Fibroblast of lung (primary cell): ENCODE measurements at regions not wholly inside any gene's neighbourhood (a gene's known extent, or its start where the extent isn't known, plus 50 kb on each side); places are given as distances from the start of the nearest gene placed in this dataset.

ENCODE experiments used
- DNase-seq, 2 donors: peaks; one replicate each; pipeline versions ENCODE4 v3.0.0 to v3.0.0-alpha.2; 2010; ENCODE audit warnings: low read depth in 2 of 2
- H2AFZ ChIP-seq: 2 replicates; pipeline ENCODE4 v1.5.1; 2012; ENCODE audit warnings: low read length, control low read depth, inconsistent platforms
- H3K27ac ChIP-seq: 2 replicates; pipeline ENCODE4 v1.5.1; 2011; ENCODE audit warnings: low read length, control low read depth; ENCODE audit not compliant: insufficient read depth
- H3K27me3 ChIP-seq: 2 replicates; pipeline ENCODE4 v1.5.1; 2011; ENCODE audit warnings: mild to moderate bottlenecking, low read length; ENCODE audit not compliant: control insufficient read depth, insufficient read depth
- H3K36me3 ChIP-seq: 2 replicates; pipeline ENCODE4 v1.5.1; 2011; ENCODE audit warnings: low read length; ENCODE audit not compliant: control insufficient read depth, insufficient read depth
- H3K4me1 ChIP-seq: 2 replicates; pipeline ENCODE4 v1.5.1; 2011; ENCODE audit warnings: low read length; ENCODE audit not compliant: control insufficient read depth, insufficient read depth; ENCODE audit errors: extremely low read depth
- H3K4me2 ChIP-seq: 2 replicates; pipeline ENCODE4 v1.5.1; 2011; ENCODE audit warnings: low read length, control low read depth; ENCODE audit not compliant: insufficient read depth; ENCODE audit errors: extremely low read depth
- H3K4me3 ChIP-seq, 4 experiments: fragments of 200-600 bp in 1 of 4; sonication (generic) in 1 of 4; replicated peaks in 1 of 4; 2 replicates each; pipeline ENCODE4 v1.5.1; 2011 to 2016; ENCODE audit warnings: low read length in 4 of 4, low read depth in 3 of 4, mild to moderate bottlenecking in 3 of 4, control low read depth in 2 of 4, inconsistent platforms in 1 of 4, mixed read lengths in 1 of 4; ENCODE audit not compliant: insufficient read depth in 1 of 4; ENCODE audit errors: control extremely low read depth in 1 of 4
- H3K79me2 ChIP-seq: 2 replicates; pipeline ENCODE4 v1.5.1; 2012; ENCODE audit warnings: mild to moderate bottlenecking, low read length, inconsistent platforms; ENCODE audit not compliant: control insufficient read depth, insufficient read depth
- H3K9ac ChIP-seq: 2 replicates; pipeline ENCODE4 v1.5.1; 2011; ENCODE audit warnings: mild to moderate bottlenecking, low read length, control low read depth; ENCODE audit not compliant: insufficient read depth
- H3K9me3 ChIP-seq: 2 replicates; pipeline ENCODE4 v1.5.1; 2012; ENCODE audit warnings: low read depth, low read length; ENCODE audit not compliant: control insufficient read depth, insufficient read depth
- H4K20me1 ChIP-seq: 2 replicates; pipeline ENCODE4 v1.5.1; 2011; ENCODE audit warnings: low read length; ENCODE audit not compliant: control insufficient read depth, insufficient read depth; ENCODE audit errors: extremely low read depth
- EZH2 ChIP-seq: IDR thresholded peaks from 2 replicates; pipeline ENCODE4 v1.5.1; 2012; ENCODE audit warnings: low read length, control low read depth, mild to moderate bottlenecking; ENCODE audit errors: missing control alignments
- TF ChIP-seq, protein P1 (sequence below), 2 donors: IDR thresholded peaks in 1 of 2; conservative IDR thresholded peaks in 1 of 2; 1 replicate in 1 of 2; 2 replicates in 1 of 2; pipeline ENCODE4 v1.5.1; 2011 to 2012; ENCODE audit warnings: low read length in 2 of 2, control low read depth in 1 of 2, inconsistent platforms in 1 of 2, low read depth in 1 of 2, mild to moderate bottlenecking in 1 of 2

DNA sequence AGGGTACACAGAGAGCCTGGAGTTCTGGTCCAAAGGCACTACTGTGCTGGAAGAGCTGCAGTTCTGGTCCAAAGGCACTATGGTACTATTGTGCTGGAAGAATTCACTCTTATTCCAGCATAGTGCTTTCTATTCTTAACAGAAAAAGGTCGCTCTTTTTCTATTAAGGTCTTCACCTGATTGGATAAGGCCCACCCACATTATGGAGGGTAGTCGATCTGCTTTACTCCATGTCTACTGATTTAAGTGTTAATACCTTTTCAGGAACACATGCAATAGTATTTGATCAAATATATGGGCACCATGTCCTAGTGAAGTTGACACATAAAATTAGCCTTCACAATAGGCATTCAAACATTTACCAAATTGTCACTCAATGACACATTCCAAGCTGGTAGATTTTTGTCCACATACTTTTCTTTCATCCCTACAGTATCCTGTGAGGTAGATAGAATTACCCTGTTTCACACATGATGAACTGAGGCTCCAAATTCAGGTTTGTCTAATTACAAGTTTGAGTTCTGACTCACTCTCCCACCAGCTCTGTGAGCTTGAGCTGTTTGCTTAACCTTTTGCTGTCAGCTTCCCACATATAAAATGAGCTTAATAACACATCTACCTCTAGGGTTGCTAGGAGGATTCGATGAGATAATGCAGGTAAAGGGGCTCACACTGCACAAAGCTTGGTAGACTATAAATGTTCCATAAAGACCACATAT, 129.9 kb downstream of the AIPL1 start:
- TF ChIP-seq EZH2 = no peak
- TF ChIP-seq, protein P1, sequence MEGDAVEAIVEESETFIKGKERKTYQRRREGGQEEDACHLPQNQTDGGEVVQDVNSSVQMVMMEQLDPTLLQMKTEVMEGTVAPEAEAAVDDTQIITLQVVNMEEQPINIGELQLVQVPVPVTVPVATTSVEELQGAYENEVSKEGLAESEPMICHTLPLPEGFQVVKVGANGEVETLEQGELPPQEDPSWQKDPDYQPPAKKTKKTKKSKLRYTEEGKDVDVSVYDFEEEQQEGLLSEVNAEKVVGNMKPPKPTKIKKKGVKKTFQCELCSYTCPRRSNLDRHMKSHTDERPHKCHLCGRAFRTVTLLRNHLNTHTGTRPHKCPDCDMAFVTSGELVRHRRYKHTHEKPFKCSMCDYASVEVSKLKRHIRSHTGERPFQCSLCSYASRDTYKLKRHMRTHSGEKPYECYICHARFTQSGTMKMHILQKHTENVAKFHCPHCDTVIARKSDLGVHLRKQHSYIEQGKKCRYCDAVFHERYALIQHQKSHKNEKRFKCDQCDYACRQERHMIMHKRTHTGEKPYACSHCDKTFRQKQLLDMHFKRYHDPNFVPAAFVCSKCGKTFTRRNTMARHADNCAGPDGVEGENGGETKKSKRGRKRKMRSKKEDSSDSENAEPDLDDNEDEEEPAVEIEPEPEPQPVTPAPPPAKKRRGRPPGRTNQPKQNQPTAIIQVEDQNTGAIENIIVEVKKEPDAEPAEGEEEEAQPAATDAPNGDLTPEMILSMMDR (conservative IDR thresholded peaks at IDR 0.05 in 1 of 2, IDR thresholded peaks at IDR 0.05 in 1 of 2; ENCODE audit: low read depth in 1 of 2, low read length in 2 of 2) = no peak

DNA sequence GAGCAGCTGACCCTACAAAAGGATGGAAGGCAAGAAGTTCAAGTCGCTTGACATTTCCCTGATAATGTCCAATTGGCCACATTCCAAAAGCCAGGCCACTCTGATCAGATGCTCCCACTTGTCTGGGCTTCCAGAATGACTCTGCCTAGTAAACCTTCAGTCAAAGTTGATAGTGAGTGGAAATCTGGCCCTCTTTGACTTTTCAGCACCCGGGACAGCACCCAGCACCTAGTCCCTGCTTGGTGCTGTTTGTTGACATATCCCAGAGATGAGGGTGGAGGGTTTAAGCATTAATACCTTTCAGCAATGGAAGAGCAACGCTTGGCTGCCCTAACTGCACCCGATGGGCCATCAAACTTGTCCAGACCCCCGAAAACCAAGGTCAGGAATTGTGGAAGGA, 131.3 kb downstream of the AIPL1 start:
- H3K27ac ChIP-seq = no peak overlapping the region
- no peaks in the 10 kb centered on the region for H3K79me2 ChIP-seq
- TF ChIP-seq EZH2 = no peak
- TF ChIP-seq, protein P1 (conservative IDR thresholded peaks at IDR 0.05 in 1 of 2, IDR thresholded peaks at IDR 0.05 in 1 of 2; ENCODE audit: low read depth in 1 of 2, low read length in 2 of 2) = no peak
- no peaks in the 10 kb centered on the region for H4K20me1 ChIP-seq
- peak; percentile 1 to 33 for DNase-seq
- H3K27me3 ChIP-seq = no peaks in the 10 kb centered on the region
- no peak overlapping the region for H3K9ac ChIP-seq
- no peaks in the 10 kb centered on the region for H3K36me3 ChIP-seq
- H3K4me2 ChIP-seq = no peak overlapping the region
- no peaks in the 10 kb centered on the region for H3K4me1 ChIP-seq
- H3K4me3 ChIP-seq = no peak overlapping the region
- H3K9me3 ChIP-seq = no peaks in the 10 kb centered on the region
- no peak overlapping the region for H2AFZ ChIP-seq

More for the DNA sequence above, 129.9 kb downstream of the AIPL1 start:
- Histone ChIP-seq H3K4me2 (no peak overlapping the region), H3K27me3 (no peaks in the 10 kb centered on the region), H2AFZ (no peak overlapping the region), H3K79me2 (no peaks in the 10 kb centered on the region), H3K9me3 (no peaks in the 10 kb centered on the region), H3K9ac (no peak overlapping the region), H3K27ac (no peak overlapping the region), H3K4me3 (no peak overlapping the region), H3K36me3 (no peaks in the 10 kb centered on the region), H3K4me1 (no peaks in the 10 kb centered on the region), H4K20me1 (no peaks in the 10 kb centered on the region)
- DNase-seq = no peak

- no peaks in the 10 kb centered on the region for H3K79me2 ChIP-seq
- no peak overlapping the region for H3K4me3 ChIP-seq
- H4K20me1 ChIP-seq = no peaks in the 10 kb centered on the region
- no peak for TF ChIP-seq EZH2
- TF ChIP-seq, protein P1 (conservative IDR thresholded peaks at IDR 0.05 in 1 of 2, IDR thresholded peaks at IDR 0.05 in 1 of 2; ENCODE audit: low read depth in 1 of 2, low read length in 2 of 2) = no peak
- H2AFZ ChIP-seq = no peak overlapping the region
- no peaks in the 10 kb centered on the region for H3K27me3 ChIP-seq
- H3K9me3 ChIP-seq = no peaks in the 10 kb centered on the region
- H3K4me2 ChIP-seq = no peak overlapping the region
- H3K9ac ChIP-seq = no peak overlapping the region
- H3K4me1 ChIP-seq = no peaks in the 10 kb centered on the region
- H3K36me3 ChIP-seq = no peaks in the 10 kb centered on the region
- DNase-seq = no peak
- no peak overlapping the region for H3K27ac ChIP-seq
Observed at GRCh38 chr17:6299275-6299674, 135.6 kb downstream of the AIPL1 start.
